A549 (cell line): ENCODE measurements at regions not wholly inside any gene's neighbourhood (a gene's known extent, or its start where the extent isn't known, plus 50 kb on each side); places are given as distances from the start of the nearest gene placed in this dataset.
A peak's percentile ranks its signal among the peaks of the same experiment; 100 is the strongest.

Source experiments
- ATAC-seq, 2 experiments: fragments of 200-7000 bp in 1 of 2; fragments of >200 bp in 1 of 2; cut with Nextera tagmentation in 1 of 2; cut with Tn5 transposase in 1 of 2; 3 replicates each; pipeline versions ENCODE4 v1.8.0 to v1.9.1; 2018 to 2020; ENCODE audit warnings: mild to moderate bottlenecking in 1 of 2, moderate library complexity in 1 of 2
- CTCF ChIA-PET: fragments of 300-600 bp; sonication (Branson Sonifier 250); formaldehyde crosslinking; extraction: SDS; loops from one replicate; lab custom pipeline; 2021; ENCODE audit warnings: antibody characterized with exemption, inconsistent platforms; lab: Yijun Ruan, JAX
- POLR2A ChIA-PET: fragments of 350-600 bp; formaldehyde crosslinking; extraction: SDS; loops from one replicate; lab custom pipeline; 2021; ENCODE audit warnings: antibody characterized with exemption, inconsistent platforms; lab: Yijun Ruan, JAX
- DNase-seq, 2 experiments: peaks; one replicate each; pipeline versions ENCODE4 v3.0.0 to v3.0.0-alpha.2; 2011 to 2016; ENCODE audit warnings: low read depth in 1 of 2, low spot score in 1 of 2
- FAIRE-seq: peaks from 2 replicates; lab custom pipeline; 2011; peaks lifted over from hg19 to GRCh38; lab: Jason Lieb, UNC
- H3K27ac ChIP-seq, 2 experiments: fragments of >200 bp; sonication (Bioruptor Twin); formaldehyde crosslinking; 3 replicates each; pipeline ENCODE4 v1.5.1; 2016 to 2017
- H3K4me1 ChIP-seq: fragments of >200 bp; sonication (Bioruptor Twin); formaldehyde crosslinking; 3 replicates; pipeline ENCODE4 v1.6.1; 2016
- H3K4me2 ChIP-seq: fragments of >200 bp; sonication (Bioruptor Twin); formaldehyde crosslinking; 3 replicates; pipeline ENCODE4 v1.6.1; 2016
- H3K4me3 ChIP-seq: fragments of >200 bp; sonication (Bioruptor Twin); formaldehyde crosslinking; 3 replicates; pipeline ENCODE4 v1.5.1; 2016
- H3K9me3 ChIP-seq: fragments of >200 bp; sonication (Bioruptor Twin); formaldehyde crosslinking; 3 replicates; pipeline ENCODE4 v1.6.1; 2016
- BHLHE40 ChIP-seq: IDR thresholded peaks from 2 replicates; pipeline ENCODE4 v1.6.1; 2012; ENCODE audit warnings: low read depth, low read length, inconsistent platforms
- CBX2 ChIP-seq: fragments of 200-600 bp; sonication (generic); IDR thresholded peaks from 2 replicates; pipeline ENCODE4 v1.6.1; 2016; ENCODE audit warnings: low read depth, mild to moderate bottlenecking, borderline replicate concordance
- CBX8 ChIP-seq: fragments of 200-600 bp; sonication (generic); IDR thresholded peaks from 2 replicates; pipeline ENCODE4 v1.6.1; 2016
- CTCF ChIP-seq: fragments of >200 bp; sonication (Bioruptor Twin); formaldehyde crosslinking; IDR thresholded peaks from 3 replicates; pipeline ENCODE4 v1.5.1; 2016
- FOSL2 ChIP-seq, 2 experiments: fragments of 450-650 bp in 1 of 2; fragments of >200 bp in 1 of 2; sonication (Bioruptor Twin) in 1 of 2; formaldehyde crosslinking; IDR thresholded peaks; 2 replicates each; pipeline versions ENCODE4 v1.5.0 to v1.6.1; 2016 to 2020; ENCODE audit warnings: mild to moderate bottlenecking in 1 of 2, moderate library complexity in 1 of 2
- HOXB13 ChIP-seq: fragments of 250-450 bp; sonication (Bioruptor Pico); IDR thresholded peaks from 2 replicates; pipeline ENCODE4 v1.5.0; 2020; ENCODE audit warnings: low read depth, mild to moderate bottlenecking, moderate library complexity
- JUNB ChIP-seq: fragments of >200 bp; sonication (Bioruptor Twin); formaldehyde crosslinking; IDR thresholded peaks from 2 replicates; pipeline ENCODE4 v1.6.1; 2016
- KDM5A ChIP-seq: fragments of 200-600 bp; sonication (generic); IDR thresholded peaks from 2 replicates; pipeline ENCODE4 v1.6.1; 2016; ENCODE audit warnings: antibody characterized with exemption, mild to moderate bottlenecking
- MAFK ChIP-seq: fragments of 450-650 bp; IDR thresholded peaks from 2 replicates; pipeline ENCODE4 v1.6.1; 2014; ENCODE audit not compliant: partially characterized antibody
- MYC ChIP-seq: IDR thresholded peaks from 2 replicates; pipeline ENCODE4 v1.6.1; 2012; ENCODE audit warnings: mild to moderate bottlenecking, inconsistent platforms, low read length, improper control_type of control experiment, borderline replicate concordance
- NPAS2 ChIP-seq: fragments of 250-450 bp; sonication (Bioruptor Pico); IDR thresholded peaks from 2 replicates; pipeline ENCODE4 v1.8.0; 2022; ENCODE audit warnings: mild to moderate bottlenecking, moderate library complexity, borderline replicate concordance
- NR3C1 ChIP-seq: fragments of >200 bp; sonication (Bioruptor Twin); formaldehyde crosslinking; IDR thresholded peaks from 3 replicates; pipeline ENCODE4 v1.6.1; 2017
- POLR2A ChIP-seq: IDR thresholded peaks from 2 replicates; pipeline ENCODE4 v1.6.1; 2012; ENCODE audit warnings: mild to moderate bottlenecking, low read length
- POLR2AphosphoS2 ChIP-seq: conservative IDR thresholded peaks from 2 replicates; pipeline ENCODE4 v1.6.1; 2012; ENCODE audit warnings: low read length, improper control_type of control experiment, inconsistent platforms
- RAD21 ChIP-seq, 2 experiments: fragments of >200 bp in 1 of 2; sonication (Bioruptor Twin) in 1 of 2; formaldehyde crosslinking in 1 of 2; IDR thresholded peaks in 1 of 2; conservative IDR thresholded peaks in 1 of 2; 2 replicates in 1 of 2; 3 replicates in 1 of 2; pipeline ENCODE4 v1.6.1; 2012 to 2018; ENCODE audit warnings: inconsistent platforms in 1 of 2
- RARB ChIP-seq: fragments of 250-450 bp; sonication (Bioruptor Pico); IDR thresholded peaks from 2 replicates; pipeline ENCODE4 v1.8.0; 2021; ENCODE audit warnings: mild to moderate bottlenecking, moderate library complexity
- RNF2 ChIP-seq: fragments of 200-600 bp; sonication (generic); IDR thresholded peaks from 2 replicates; pipeline ENCODE4 v1.6.1; 2016; ENCODE audit warnings: low read depth, mild to moderate bottlenecking, antibody characterized with exemption, moderate library complexity, borderline replicate concordance
- SMC3 ChIP-seq: fragments of >200 bp; sonication (Bioruptor Twin); formaldehyde crosslinking; IDR thresholded peaks from 3 replicates; pipeline ENCODE4 v1.6.1; 2018; ENCODE audit warnings: inconsistent platforms
- SREBF2 ChIP-seq: fragments of 450-650 bp; IDR thresholded peaks from 2 replicates; pipeline ENCODE4 v1.6.1; 2014; ENCODE audit warnings: mild to moderate bottlenecking, moderate library complexity
- TP53 ChIP-seq: fragments of 250-450 bp; sonication (Bioruptor Pico); IDR thresholded peaks from 2 replicates; pipeline ENCODE4 v1.5.0; 2021; ENCODE audit warnings: mild to moderate bottlenecking, moderate library complexity
- ZC3H11A ChIP-seq: fragments of 450-650 bp; IDR thresholded peaks from 2 replicates; pipeline ENCODE4 v1.6.1; 2014; ENCODE audit warnings: antibody characterized with exemption, mild to moderate bottlenecking
- ZNF302 ChIP-seq: fragments of 250-450 bp; sonication (Bioruptor Pico); IDR thresholded peaks from 2 replicates; pipeline ENCODE4 v1.9.0; 2021; ENCODE audit warnings: inconsistent platforms, mild to moderate bottlenecking, moderate library complexity
- ZSCAN20 ChIP-seq: fragments of 250-450 bp; sonication (Bioruptor Pico); IDR thresholded peaks from 2 replicates; pipeline ENCODE4 v1.8.0; 2022; ENCODE audit warnings: mild to moderate bottlenecking, moderate library complexity
- WGBS: methylation state at CpG from one replicate; pipeline ENCODE4 v1.1.6; 2017; ENCODE audit errors: missing lambda C conversion rate; 5-methylcytosine and 5-hydroxymethylcytosine counted together
- TF ChIP-seq, protein P1 (sequence below): IDR thresholded peaks from 2 replicates; pipeline ENCODE4 v1.6.1; 2012; ENCODE audit warnings: low read depth, borderline replicate concordance
- TF ChIP-seq, protein P2 (sequence below): fragments of 450-650 bp; IDR thresholded peaks from 2 replicates; pipeline ENCODE4 v1.6.1; 2014; ENCODE audit warnings: antibody characterized with exemption
- TF ChIP-seq, protein P3 (sequence below): fragments of >200 bp; sonication (Bioruptor Twin); formaldehyde crosslinking; IDR thresholded peaks from 3 replicates; pipeline ENCODE4 v1.6.1; 2016

DNA sequence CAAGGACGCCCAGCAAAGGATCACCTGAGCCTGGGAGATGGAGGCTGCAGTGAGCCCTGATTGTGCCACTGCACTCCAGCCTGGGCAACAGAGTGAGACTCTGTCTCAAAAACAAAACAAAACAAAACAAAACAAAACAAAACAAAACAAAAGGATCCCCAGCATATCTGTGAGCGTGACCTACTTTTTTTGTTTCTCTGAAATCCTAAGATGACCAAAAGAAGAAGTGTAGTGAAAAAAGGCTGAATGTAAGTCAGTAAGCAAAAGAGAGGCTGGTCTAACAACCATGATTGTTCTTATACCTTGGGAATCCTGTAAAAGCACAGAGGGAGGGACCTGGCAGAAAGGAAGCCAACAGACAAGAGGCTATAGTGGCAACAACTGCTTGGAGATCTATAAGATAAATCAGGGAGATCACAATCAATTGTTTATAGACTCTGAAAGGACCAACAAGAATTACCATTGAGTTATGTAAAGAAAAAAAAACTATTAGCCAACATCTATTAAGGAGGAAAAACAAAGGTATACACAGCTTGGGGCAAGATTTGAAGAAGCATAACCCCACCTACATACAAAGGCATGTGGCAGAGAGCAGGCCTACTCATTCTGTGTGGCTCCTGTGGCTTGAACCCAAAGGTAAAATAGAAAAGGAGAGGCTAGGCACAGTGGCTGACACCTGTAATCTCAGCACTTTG is 255.2 kb upstream of the KLF14 start:
- no peak overlapping the region for H3K4me2 ChIP-seq
- 90% methylated on average over 2 of the region's 2 CpGs for WGBS
- ChIA-PET POLR2A (no interaction called here), CTCF (interaction anchor here (0.9 to 4.0 kb wide), 9 partner anchors 7 to 93 kb away, joined by 3 to 21 read pairs (median 8); no protein-coding TSS in a partner anchor)
- no peak overlapping the region for H3K4me3 ChIP-seq
- H3K4me1 ChIP-seq, result peaks cover 68% of the 10 kb centered on the region
- no peak for DNase-seq
- ATAC-seq, result no peak
- no peak for FAIRE-seq
- no peaks in the 10 kb centered on the region for H3K9me3 ChIP-seq
- H3K27ac ChIP-seq, result no peak overlapping the region
- TF ChIP-seq, protein P1, sequence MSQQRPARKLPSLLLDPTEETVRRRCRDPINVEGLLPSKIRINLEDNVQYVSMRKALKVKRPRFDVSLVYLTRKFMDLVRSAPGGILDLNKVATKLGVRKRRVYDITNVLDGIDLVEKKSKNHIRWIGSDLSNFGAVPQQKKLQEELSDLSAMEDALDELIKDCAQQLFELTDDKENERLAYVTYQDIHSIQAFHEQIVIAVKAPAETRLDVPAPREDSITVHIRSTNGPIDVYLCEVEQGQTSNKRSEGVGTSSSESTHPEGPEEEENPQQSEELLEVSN, result no peak
- TF ChIP-seq SMC3 (no peak), FOSL2 (IDR thresholded peaks at IDR 0.05) (no peak), FOSL2 (CRISPR knock-in tag; IDR thresholded peaks at IDR 0.05) (no peak), NPAS2 (CRISPR knock-in tag) (no peak), RNF2 (no peak), NR3C1 (no peak), ZSCAN20 (CRISPR knock-in tag) (no peak), RAD21 (conservative IDR thresholded peaks at IDR 0.05 in 1 of 2, IDR thresholded peaks at IDR 0.05 in 1 of 2) (no peak), MYC (no peak), POLR2A (no peak), CBX8 (no peak), BHLHE40 (no peak)
- TF ChIP-seq, protein P2, sequence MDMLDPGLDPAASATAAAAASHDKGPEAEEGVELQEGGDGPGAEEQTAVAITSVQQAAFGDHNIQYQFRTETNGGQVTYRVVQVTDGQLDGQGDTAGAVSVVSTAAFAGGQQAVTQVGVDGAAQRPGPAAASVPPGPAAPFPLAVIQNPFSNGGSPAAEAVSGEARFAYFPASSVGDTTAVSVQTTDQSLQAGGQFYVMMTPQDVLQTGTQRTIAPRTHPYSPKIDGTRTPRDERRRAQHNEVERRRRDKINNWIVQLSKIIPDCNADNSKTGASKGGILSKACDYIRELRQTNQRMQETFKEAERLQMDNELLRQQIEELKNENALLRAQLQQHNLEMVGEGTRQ, result no peak
- TF ChIP-seq, all 56 proteins: peak for 0

DNA sequence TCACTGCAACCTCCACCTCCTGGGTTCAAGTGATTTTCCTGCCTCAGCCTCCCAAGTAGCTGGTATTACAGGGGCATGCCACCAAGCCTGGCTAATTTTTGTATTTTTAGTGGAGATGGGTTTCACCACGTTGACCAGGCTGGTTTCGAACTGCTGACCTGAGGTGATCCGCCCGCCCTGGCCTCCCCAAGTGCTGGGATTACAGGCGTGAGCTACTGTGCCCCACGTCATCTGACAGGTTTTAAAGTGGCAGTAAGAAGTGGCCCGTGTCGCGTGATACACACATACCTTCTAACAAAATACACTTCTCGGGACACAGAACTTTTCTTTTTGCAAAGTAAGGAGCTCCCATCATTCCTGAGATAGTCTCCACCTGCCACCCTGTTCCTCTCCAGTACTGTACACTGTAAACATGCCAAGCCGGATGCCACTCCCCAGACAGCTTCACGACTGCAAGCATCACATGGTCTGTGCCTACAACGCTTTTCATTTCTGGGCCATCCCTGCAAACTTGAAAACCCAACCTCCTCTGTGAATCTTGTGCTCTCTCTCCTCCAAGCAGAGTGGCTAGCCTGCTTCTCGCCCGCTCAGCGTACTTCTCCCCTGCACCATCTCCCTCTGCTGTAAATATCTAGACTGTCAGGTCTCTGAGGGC is 256.3 kb upstream of the KLF14 start:
- TF ChIP-seq CTCF (no peak), HOXB13 (CRISPR knock-in tag) (no peak), MAFK (no peak), ZC3H11A (no peak), NPAS2 (CRISPR knock-in tag) (no peak), JUNB (no peak), POLR2AphosphoS2 (no peak), CBX2 (no peak), RARB (CRISPR knock-in tag) (no peak), BHLHE40 (no peak), ZNF302 (no peak), SREBF2 (no peak), KDM5A (no peak), TP53 (CRISPR knock-in tag) (no peak), MYC (no peak)
- TF ChIP-seq, protein P3, sequence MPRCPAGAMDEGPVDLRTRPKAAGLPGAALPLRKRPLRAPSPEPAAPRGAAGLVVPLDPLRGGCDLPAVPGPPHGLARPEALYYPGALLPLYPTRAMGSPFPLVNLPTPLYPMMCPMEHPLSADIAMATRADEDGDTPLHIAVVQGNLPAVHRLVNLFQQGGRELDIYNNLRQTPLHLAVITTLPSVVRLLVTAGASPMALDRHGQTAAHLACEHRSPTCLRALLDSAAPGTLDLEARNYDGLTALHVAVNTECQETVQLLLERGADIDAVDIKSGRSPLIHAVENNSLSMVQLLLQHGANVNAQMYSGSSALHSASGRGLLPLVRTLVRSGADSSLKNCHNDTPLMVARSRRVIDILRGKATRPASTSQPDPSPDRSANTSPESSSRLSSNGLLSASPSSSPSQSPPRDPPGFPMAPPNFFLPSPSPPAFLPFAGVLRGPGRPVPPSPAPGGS, result no peak
- TF ChIP-seq, all 56 proteins: peak for 0
- H3K4me1 ChIP-seq, result peaks cover 70% of the 10 kb centered on the region
- H3K27ac ChIP-seq, result no peak overlapping the region
- POLR2A ChIA-PET, result no interaction called here
- H3K4me3 ChIP-seq, result no peak overlapping the region
- CTCF ChIA-PET, result interaction anchor here (1.2 to 4.0 kb wide), 6 partner anchors 8 to 94 kb away, joined by 6 to 21 read pairs (median 10); no protein-coding TSS in a partner anchor
- no peak overlapping the region for H3K4me2 ChIP-seq
- no peak for FAIRE-seq
- 81% methylated on average over 16 of the region's 16 CpGs for WGBS
- no peaks in the 10 kb centered on the region for H3K9me3 ChIP-seq
- ATAC-seq, result peak; percentile 18 to 33; a peak in 3 of 6 replicates
- no peak for DNase-seq
